HEK293 (cell line): ENCODE measurements at regions not wholly inside any gene's neighbourhood (a gene's known extent, or its start where the extent isn't known, plus 50 kb on each side); places are given as distances from the start of the nearest gene placed in this dataset.

Experiments used
- CTCF ChIP-seq: fragments of 450-650 bp; formaldehyde crosslinking; IDR thresholded peaks from 2 replicates; pipeline ENCODE4 v1.5.1; 2016; ENCODE audit warnings: missing biosample characterization, missing genetic modification characterization
- ZNF174 ChIP-seq: fragments of 450-650 bp; formaldehyde crosslinking; IDR thresholded peaks from 2 replicates; pipeline ENCODE4 v1.5.0; 2017; ENCODE audit warnings: missing biosample characterization, mild to moderate bottlenecking, missing genetic modification characterization
- ZNF223 ChIP-seq: fragments of 450-650 bp; formaldehyde crosslinking; IDR thresholded peaks from 2 replicates; pipeline ENCODE4 v1.5.1; 2016; ENCODE audit warnings: missing biosample characterization, missing genetic modification characterization
- ZNF514 ChIP-seq: fragments of 450-650 bp; formaldehyde crosslinking; IDR thresholded peaks from 2 replicates; pipeline ENCODE4 v1.5.1; 2016; ENCODE audit warnings: missing biosample characterization, missing genetic modification characterization

DNA sequence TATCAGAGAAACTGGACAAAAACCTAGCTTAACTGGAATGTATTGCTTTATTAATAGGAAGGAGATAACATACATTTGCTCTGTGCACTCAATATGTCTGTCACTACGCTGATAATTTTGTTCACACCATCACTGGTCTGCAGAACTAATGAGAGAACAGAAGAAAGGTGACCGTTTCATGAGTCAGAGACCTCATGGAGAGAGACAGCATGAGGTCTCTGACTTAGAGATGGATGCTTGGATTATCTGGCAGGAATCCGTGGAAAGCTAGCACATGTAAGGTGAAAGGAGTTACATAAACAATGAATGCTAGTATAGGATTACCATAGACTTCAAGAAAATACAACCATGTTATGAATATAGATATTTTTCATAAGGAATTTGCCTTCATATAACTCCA lies 947.3 kb downstream of the IPMK start:
- TF ChIP-seq CTCF (tag by site-specific recombination) (no peak), ZNF174 (tag by site-specific recombination) (no peak), ZNF223 (no peak), ZNF514 (no peak)
